ENCODE measurements at regions not wholly inside any gene's neighbourhood (a gene's known extent, or its start where the extent isn't known, plus 50 kb on each side); places are given as distances from the start of the nearest gene placed in this dataset.
"Not testable (repeated sequence)": the region's sequence is repeated elsewhere in the genome, so short reads cannot be mapped to it uniquely, and the experiment has no call there.

- no peaks in the 10 kb centered on the region for H3K4me1 ChIP-seq (ENCODE audit: insufficient read depth, insufficient read length)
- peak overlapping the region; percentile 89 for H3K4me3 ChIP-seq (ENCODE audit: insufficient read length, low read depth)
- H3K27me3 ChIP-seq (ENCODE audit: insufficient read depth, insufficient read length) = no peaks in the 10 kb centered on the region
- peaks cover 4% of the 10 kb centered on the region for H3K36me3 ChIP-seq (ENCODE audit: insufficient read depth, insufficient read length, low read length)
- TF ChIP-seq ZNF274 (IDR thresholded peaks at IDR 0.05; ENCODE audit: low read depth, low read length) (no peak), YY1 (IDR thresholded peaks at IDR 0.05; ENCODE audit: insufficient read depth, insufficient read length) (no peak), SUZ12 (IDR thresholded peaks at IDR 0.05; ENCODE audit: extremely low read depth, insufficient read depth, insufficient read length) (no peak)
- H3K9ac ChIP-seq (ENCODE audit: insufficient read length, low read depth) = peak overlapping the region; percentile 87
- no peaks in the 10 kb centered on the region for H3K9me3 ChIP-seq (ENCODE audit: insufficient read depth, low read length)
- DNase-seq (ENCODE audit: low read depth, low spot score) = peak; percentile 66
Observed at GRCh38 chr22:12601870-12602779, 2925.9 kb upstream of the OR11H1 start.

- not testable (repeated sequence) for H3K9me3 ChIP-seq (ENCODE audit: insufficient read depth, low read length); H3K4me1 ChIP-seq (ENCODE audit: insufficient read depth, insufficient read length); H3K36me3 ChIP-seq (ENCODE audit: insufficient read depth, insufficient read length, low read length); DNase-seq (ENCODE audit: low read depth, low spot score); H3K27me3 ChIP-seq (ENCODE audit: insufficient read depth, insufficient read length)
- peak overlapping the region; percentile 27 for H3K4me3 ChIP-seq (ENCODE audit: insufficient read length, low read depth)
- peak overlapping the region; percentile 32 for H3K9ac ChIP-seq (ENCODE audit: insufficient read length, low read depth)
Observed at GRCh38 chr22:12603399-12603798, 2924.6 kb upstream of the OR11H1 start.

GRCh38 chr22:12603833-12604232, 2924.2 kb upstream of the OR11H1 start:
- not testable (repeated sequence) for H3K27me3 ChIP-seq (ENCODE audit: insufficient read depth, insufficient read length); H3K4me1 ChIP-seq (ENCODE audit: insufficient read depth, insufficient read length); H3K9ac ChIP-seq (ENCODE audit: insufficient read length, low read depth); DNase-seq (ENCODE audit: low read depth, low spot score); H3K36me3 ChIP-seq (ENCODE audit: insufficient read depth, insufficient read length, low read length); H3K4me3 ChIP-seq (ENCODE audit: insufficient read length, low read depth); H3K9me3 ChIP-seq (ENCODE audit: insufficient read depth, low read length)

- not testable (repeated sequence) for H3K36me3 ChIP-seq (ENCODE audit: insufficient read depth, insufficient read length, low read length); DNase-seq (ENCODE audit: low read depth, low spot score); H3K4me1 ChIP-seq (ENCODE audit: insufficient read depth, insufficient read length); H3K9me3 ChIP-seq (ENCODE audit: insufficient read depth, low read length); H3K9ac ChIP-seq (ENCODE audit: insufficient read length, low read depth); H3K27me3 ChIP-seq (ENCODE audit: insufficient read depth, insufficient read length); H3K4me3 ChIP-seq (ENCODE audit: insufficient read length, low read depth)
Observed at GRCh38 chr22:12608454-12608853, 2919.5 kb upstream of the OR11H1 start.

GRCh38 chr22:12613199-12613598, 2914.8 kb upstream of the OR11H1 start:
- TF ChIP-seq ZNF274 (IDR thresholded peaks at IDR 0.05; ENCODE audit: low read depth, low read length) (no peak), YY1 (IDR thresholded peaks at IDR 0.05; ENCODE audit: insufficient read depth, insufficient read length) (no peak), SUZ12 (IDR thresholded peaks at IDR 0.05; ENCODE audit: extremely low read depth, insufficient read depth, insufficient read length) (no peak)
- Histone ChIP-seq H3K9me3 (ENCODE audit: insufficient read depth, low read length) (no peaks in the 10 kb centered on the region), H3K27me3 (ENCODE audit: insufficient read depth, insufficient read length) (no peaks in the 10 kb centered on the region), H3K36me3 (ENCODE audit: insufficient read depth, insufficient read length, low read length) (peaks cover 4% of the 10 kb centered on the region), H3K4me1 (ENCODE audit: insufficient read depth, insufficient read length) (no peaks in the 10 kb centered on the region), H3K4me3 (ENCODE audit: insufficient read length, low read depth) (no peak overlapping the region), H3K9ac (ENCODE audit: insufficient read length, low read depth) (no peak overlapping the region)
- DNase-seq (ENCODE audit: low read depth, low spot score) = no peak

- not testable (repeated sequence) for H3K4me3 ChIP-seq (ENCODE audit: insufficient read length, low read depth); H3K27me3 ChIP-seq (ENCODE audit: insufficient read depth, insufficient read length); H3K9me3 ChIP-seq (ENCODE audit: insufficient read depth, low read length); H3K4me1 ChIP-seq (ENCODE audit: insufficient read depth, insufficient read length); H3K9ac ChIP-seq (ENCODE audit: insufficient read length, low read depth); DNase-seq (ENCODE audit: low read depth, low spot score); H3K36me3 ChIP-seq (ENCODE audit: insufficient read depth, insufficient read length, low read length)
Observed at GRCh38 chr22:12613907-12614306, 2914.1 kb upstream of the OR11H1 start.

- not testable (repeated sequence) for H3K27me3 ChIP-seq (ENCODE audit: insufficient read depth, insufficient read length); H3K36me3 ChIP-seq (ENCODE audit: insufficient read depth, insufficient read length, low read length); H3K9me3 ChIP-seq (ENCODE audit: insufficient read depth, low read length); H3K4me3 ChIP-seq (ENCODE audit: insufficient read length, low read depth); H3K9ac ChIP-seq (ENCODE audit: insufficient read length, low read depth); DNase-seq (ENCODE audit: low read depth, low spot score); H3K4me1 ChIP-seq (ENCODE audit: insufficient read depth, insufficient read length)
Observed at GRCh38 chr22:12626894-12627293, 2901.1 kb upstream of the OR11H1 start.

GRCh38 chr22:12629815-12630214, 2898.2 kb upstream of the OR11H1 start:
- not testable (repeated sequence) for DNase-seq (ENCODE audit: low read depth, low spot score); H3K27me3 ChIP-seq (ENCODE audit: insufficient read depth, insufficient read length); H3K9ac ChIP-seq (ENCODE audit: insufficient read length, low read depth); H3K36me3 ChIP-seq (ENCODE audit: insufficient read depth, insufficient read length, low read length); H3K4me1 ChIP-seq (ENCODE audit: insufficient read depth, insufficient read length); H3K4me3 ChIP-seq (ENCODE audit: insufficient read length, low read depth); H3K9me3 ChIP-seq (ENCODE audit: insufficient read depth, low read length)

GRCh38 chr22:12630965-12631364, 2897.0 kb upstream of the OR11H1 start:
- not testable (repeated sequence) for H3K36me3 ChIP-seq (ENCODE audit: insufficient read depth, insufficient read length, low read length); H3K4me3 ChIP-seq (ENCODE audit: insufficient read length, low read depth); H3K9me3 ChIP-seq (ENCODE audit: insufficient read depth, low read length); H3K4me1 ChIP-seq (ENCODE audit: insufficient read depth, insufficient read length); DNase-seq (ENCODE audit: low read depth, low spot score); H3K9ac ChIP-seq (ENCODE audit: insufficient read length, low read depth); H3K27me3 ChIP-seq (ENCODE audit: insufficient read depth, insufficient read length)

- not testable (repeated sequence) for H3K9me3 ChIP-seq (ENCODE audit: insufficient read depth, low read length); H3K36me3 ChIP-seq (ENCODE audit: insufficient read depth, insufficient read length, low read length); H3K9ac ChIP-seq (ENCODE audit: insufficient read length, low read depth); DNase-seq (ENCODE audit: low read depth, low spot score); H3K4me3 ChIP-seq (ENCODE audit: insufficient read length, low read depth); H3K27me3 ChIP-seq (ENCODE audit: insufficient read depth, insufficient read length); H3K4me1 ChIP-seq (ENCODE audit: insufficient read depth, insufficient read length)
Observed at GRCh38 chr22:12637566-12638166, 2890.3 kb upstream of the OR11H1 start.

GRCh38 chr22:12638319-12638718, 2889.7 kb upstream of the OR11H1 start:
- H3K27me3 ChIP-seq (ENCODE audit: insufficient read depth, insufficient read length); H3K4me1 ChIP-seq (ENCODE audit: insufficient read depth, insufficient read length); H3K4me3 ChIP-seq (ENCODE audit: insufficient read length, low read depth); H3K36me3 ChIP-seq (ENCODE audit: insufficient read depth, insufficient read length, low read length); H3K9ac ChIP-seq (ENCODE audit: insufficient read length, low read depth); DNase-seq (ENCODE audit: low read depth, low spot score); H3K9me3 ChIP-seq (ENCODE audit: insufficient read depth, low read length): not testable (repeated sequence)
